Epithelial cell of proximal tubule (primary cell): ENCODE measurements at regions not wholly inside any gene's neighbourhood (a gene's known extent, or its start where the extent isn't known, plus 50 kb on each side); places are given as distances from the start of the nearest gene placed in this dataset.

Experiments
- DNase-seq: peaks from one replicate; pipeline ENCODE4 v3.0.0-alpha.2; 2011; ENCODE audit warnings: low read depth
- H3K4me3 ChIP-seq: 2 replicates; pipeline ENCODE4 v1.5.1; 2011; ENCODE audit warnings: low read depth, mild to moderate bottlenecking, low read length
- TF ChIP-seq, protein P1 (sequence below): conservative IDR thresholded peaks from 2 replicates; pipeline ENCODE4 v1.5.1; 2012; ENCODE audit warnings: low read depth, mild to moderate bottlenecking, low read length

DNA sequence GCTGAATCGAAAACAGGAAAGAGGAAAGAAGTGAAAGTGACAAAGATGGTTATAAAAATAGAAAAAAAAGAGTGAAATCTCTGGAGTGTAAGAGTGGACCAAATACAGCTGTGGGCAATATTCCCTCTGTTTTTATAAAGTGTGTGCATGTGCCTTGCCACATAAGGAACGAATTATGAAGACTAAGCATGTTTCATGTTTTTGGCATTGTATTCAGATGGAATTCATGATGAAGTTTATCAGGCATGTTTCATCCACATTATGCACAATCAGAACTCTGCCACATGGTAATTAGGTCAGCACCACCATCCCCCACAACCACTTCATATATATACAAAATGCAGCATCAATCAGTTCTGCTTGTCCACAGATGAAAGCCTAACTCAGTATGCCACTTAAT lies 348.0 kb downstream of the ZNF608 start:
- H3K4me3 ChIP-seq, result no peak overlapping the region
- TF ChIP-seq, protein P1, sequence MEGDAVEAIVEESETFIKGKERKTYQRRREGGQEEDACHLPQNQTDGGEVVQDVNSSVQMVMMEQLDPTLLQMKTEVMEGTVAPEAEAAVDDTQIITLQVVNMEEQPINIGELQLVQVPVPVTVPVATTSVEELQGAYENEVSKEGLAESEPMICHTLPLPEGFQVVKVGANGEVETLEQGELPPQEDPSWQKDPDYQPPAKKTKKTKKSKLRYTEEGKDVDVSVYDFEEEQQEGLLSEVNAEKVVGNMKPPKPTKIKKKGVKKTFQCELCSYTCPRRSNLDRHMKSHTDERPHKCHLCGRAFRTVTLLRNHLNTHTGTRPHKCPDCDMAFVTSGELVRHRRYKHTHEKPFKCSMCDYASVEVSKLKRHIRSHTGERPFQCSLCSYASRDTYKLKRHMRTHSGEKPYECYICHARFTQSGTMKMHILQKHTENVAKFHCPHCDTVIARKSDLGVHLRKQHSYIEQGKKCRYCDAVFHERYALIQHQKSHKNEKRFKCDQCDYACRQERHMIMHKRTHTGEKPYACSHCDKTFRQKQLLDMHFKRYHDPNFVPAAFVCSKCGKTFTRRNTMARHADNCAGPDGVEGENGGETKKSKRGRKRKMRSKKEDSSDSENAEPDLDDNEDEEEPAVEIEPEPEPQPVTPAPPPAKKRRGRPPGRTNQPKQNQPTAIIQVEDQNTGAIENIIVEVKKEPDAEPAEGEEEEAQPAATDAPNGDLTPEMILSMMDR, result no peak
- no peak for DNase-seq

DNA sequence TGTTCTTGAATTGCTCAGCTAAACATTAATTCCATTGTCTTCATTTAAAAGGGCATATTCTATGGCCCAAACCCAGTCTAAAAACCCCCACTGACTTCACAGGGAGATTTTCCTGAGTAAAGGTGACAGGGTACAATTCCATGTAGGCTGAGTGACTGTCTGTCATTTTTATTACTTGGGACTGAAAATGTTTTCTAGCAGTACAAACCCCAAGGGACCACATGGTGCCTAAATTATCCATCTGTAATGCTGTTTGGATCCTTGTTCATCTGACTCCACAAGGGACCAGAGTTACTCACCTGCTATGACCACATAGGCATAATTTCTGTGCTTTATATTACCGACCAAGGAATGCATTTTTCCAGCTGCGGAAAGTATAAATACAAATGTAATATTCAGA lies 349.1 kb downstream of the ZNF608 start:
- no peak for DNase-seq
- no peak overlapping the region for H3K4me3 ChIP-seq
- TF ChIP-seq, protein P1, result no peak

DNA sequence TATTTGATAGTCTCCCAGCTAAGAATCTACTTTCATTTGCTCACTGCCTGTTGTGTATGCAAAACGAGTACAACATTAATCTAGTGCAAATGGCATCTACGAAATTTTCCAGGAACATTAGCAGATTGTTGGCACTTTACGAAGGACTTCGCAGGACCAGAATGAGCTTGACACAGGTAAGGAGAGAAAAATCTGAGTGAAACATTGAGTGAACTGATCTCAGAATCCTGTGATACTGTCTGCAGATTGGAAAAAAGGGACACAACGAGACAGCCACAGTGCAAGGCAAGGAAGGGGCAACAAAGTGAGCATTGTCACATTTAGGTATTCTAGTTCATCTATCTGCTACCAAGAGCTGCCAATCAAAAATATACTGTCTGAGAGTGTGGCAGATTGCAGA lies 350.5 kb downstream of the ZNF608 start:
- no peak for DNase-seq
- H3K4me3 ChIP-seq, result no peak overlapping the region
- TF ChIP-seq, protein P1, result no peak

DNA sequence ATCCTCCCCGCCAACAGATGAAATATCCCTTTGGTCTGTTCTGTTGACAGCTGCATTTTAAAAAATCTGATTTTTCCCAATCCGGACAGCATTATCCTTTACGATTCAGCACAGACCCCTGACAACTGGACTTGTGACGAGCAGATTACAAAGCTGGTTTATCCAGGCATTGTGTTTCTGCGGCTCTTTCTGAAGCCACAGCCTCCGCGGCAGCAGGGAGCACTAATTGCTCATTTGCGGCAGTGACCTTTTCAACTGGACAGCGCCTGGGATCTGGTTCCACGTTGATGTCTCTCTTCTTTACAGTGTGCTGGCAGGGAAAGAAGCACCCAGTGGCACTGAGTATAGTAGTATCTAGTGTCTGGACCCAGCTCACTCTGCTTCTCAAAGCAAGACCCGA lies 351.2 kb downstream of the ZNF608 start:
- no peak overlapping the region for H3K4me3 ChIP-seq
- no peak for DNase-seq
- TF ChIP-seq, protein P1, result no peak

DNA sequence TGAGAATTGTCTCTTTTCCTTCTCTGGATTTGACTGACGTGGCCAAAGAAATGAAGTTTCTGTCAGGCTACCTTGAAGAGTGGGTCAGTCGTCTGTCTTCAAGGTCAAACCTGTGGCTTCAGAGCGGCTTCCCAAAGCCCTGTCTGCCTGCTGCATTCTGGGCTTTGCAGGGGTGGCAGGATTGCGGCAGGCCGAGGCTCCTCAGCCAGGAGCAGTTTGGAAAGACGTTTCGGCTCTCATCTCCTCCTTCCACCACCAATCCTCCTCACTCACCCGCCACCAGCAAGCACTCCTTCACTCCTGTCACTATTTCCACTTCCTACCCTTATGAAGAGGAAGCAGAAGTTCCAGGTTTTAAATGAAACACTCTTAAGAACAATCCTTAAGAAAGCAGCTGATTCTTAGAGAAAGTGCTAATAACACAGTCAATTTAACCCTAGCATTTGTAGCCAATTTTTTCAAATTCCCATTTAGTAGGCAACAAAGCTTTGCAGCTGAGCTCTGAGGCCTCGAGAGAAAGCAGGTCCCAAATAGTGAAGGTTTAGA lies 351.7 kb downstream of the ZNF608 start:
- DNase-seq, result no peak
- no peak overlapping the region for H3K4me3 ChIP-seq

DNA sequence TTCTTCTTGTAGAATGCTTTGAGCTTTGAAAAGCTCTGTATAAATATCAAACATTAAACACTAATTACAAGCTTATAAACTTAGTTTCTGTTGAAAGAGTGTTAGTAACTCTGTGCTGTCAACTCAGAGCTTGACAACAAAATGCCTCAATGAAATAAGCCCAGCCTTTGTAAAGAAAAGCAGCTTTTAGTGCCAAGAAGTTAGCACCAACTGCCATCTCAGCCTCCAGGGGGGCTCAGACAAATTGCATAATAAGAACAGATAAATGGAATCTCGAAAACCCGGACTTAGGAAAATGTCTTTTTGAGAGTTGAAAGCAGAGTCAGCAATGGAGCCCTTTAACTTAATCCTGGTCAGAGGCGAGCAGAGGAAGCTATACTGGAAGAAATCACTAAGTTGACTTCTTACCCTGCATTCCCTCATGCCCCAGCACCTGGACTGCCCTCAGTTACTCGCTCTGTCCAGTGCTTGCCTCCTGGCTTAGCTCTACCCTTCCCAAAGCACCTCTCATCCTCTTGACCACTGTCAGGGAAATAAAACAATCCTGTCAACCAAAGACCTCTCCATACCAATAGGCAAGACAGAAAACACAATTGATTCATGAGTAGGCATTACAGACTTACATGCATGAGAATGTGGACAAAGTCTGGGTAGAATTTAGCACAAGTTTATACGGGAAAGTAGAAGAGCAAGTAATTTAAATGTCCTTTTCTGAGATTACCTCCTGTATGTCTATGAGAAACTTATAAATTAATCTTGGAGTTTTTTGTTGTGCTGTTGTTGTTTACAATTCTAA lies 352.7 kb downstream of the ZNF608 start:
- no peak for DNase-seq
- no peak overlapping the region for H3K4me3 ChIP-seq
- TF ChIP-seq, protein P1, result no peak

More for the DNA sequence above, 351.7 kb downstream of the ZNF608 start:
- TF ChIP-seq, protein P1, result no peak

DNA sequence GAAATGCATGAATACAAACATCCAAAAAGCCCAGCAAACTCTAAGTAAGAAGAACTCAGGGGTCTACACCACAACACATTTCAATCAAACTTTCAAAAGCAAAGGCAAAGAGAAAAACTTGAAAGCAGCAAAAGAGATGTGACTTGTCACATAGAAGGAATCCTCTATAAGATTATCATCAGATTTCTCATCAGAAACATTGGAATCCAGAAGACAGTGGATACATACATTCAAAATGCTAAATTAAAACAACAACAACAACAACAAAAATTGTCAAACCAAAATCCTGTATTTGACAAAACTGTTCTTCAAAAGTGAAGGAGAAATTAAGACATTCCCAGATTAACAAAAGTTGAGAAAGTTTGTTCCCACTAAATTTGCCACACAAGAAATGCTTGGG lies 362.7 kb downstream of the ZNF608 start:
- no peak for DNase-seq
- H3K4me3 ChIP-seq, result no peak overlapping the region
- TF ChIP-seq, protein P1, result no peak
